AG04449 (cell line): ENCODE measurements at regions not wholly inside any gene's neighbourhood (a gene's known extent, or its start where the extent isn't known, plus 50 kb on each side); places are given as distances from the start of the nearest gene placed in this dataset.
"Not testable (repeated sequence)": the region's sequence is repeated elsewhere in the genome, so short reads cannot be mapped to it uniquely, and the experiment has no call there.

Source experiments
- CTCF ChIA-PET: fragments of 350-600 bp; formaldehyde crosslinking; extraction: SDS; loops from one replicate; lab custom pipeline; 2021; ENCODE audit warnings: antibody characterized with exemption; lab: Yijun Ruan, JAX
- POLR2A ChIA-PET: fragments of 400-600, 350-600 bp; formaldehyde crosslinking; extraction: SDS; loops from one replicate; lab custom pipeline; 2020; ENCODE audit warnings: antibody characterized with exemption, inconsistent platforms; lab: Yijun Ruan, JAX
- DNase-seq: peaks from one replicate; pipeline ENCODE4 v3.0.0-alpha.2; 2010; ENCODE audit warnings: low read depth, low spot score
- H3K4me3 ChIP-seq: 2 replicates; pipeline ENCODE4 v1.5.1; 2011; ENCODE audit warnings: low read depth, mild to moderate bottlenecking, control low read depth, low read length
- TF ChIP-seq, protein P1 (sequence below): IDR thresholded peaks from one replicate; pipeline ENCODE4 v1.5.1; 2011; ENCODE audit warnings: mild to moderate bottlenecking, moderate library complexity, low read length, control low read depth, inconsistent platforms; ENCODE audit not compliant: insufficient read depth; ENCODE audit errors: missing control alignments

DNA sequence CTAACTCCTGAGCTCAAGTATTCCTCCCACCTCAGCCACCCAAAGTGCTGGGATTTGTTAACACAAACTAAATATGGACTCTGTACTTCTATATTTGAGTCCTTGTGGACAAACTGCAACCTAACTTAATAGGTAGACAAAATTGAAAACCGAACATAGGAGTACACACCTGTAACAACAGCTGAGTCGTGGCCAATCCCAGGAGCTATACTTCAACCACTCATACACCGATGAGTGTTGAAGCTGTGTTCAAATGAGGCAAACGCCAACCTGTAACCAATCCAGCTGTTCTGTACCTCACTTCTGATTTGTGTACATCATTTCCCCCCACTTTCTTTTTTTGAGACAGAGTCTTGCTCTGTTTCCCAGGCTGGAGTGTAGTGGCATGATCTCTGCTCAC, 471.5 kb upstream of the C16orf82 start:
- no peak for DNase-seq
- ChIA-PET POLR2A (no interaction called here), CTCF (no interaction called here)
- TF ChIP-seq, protein P1, sequence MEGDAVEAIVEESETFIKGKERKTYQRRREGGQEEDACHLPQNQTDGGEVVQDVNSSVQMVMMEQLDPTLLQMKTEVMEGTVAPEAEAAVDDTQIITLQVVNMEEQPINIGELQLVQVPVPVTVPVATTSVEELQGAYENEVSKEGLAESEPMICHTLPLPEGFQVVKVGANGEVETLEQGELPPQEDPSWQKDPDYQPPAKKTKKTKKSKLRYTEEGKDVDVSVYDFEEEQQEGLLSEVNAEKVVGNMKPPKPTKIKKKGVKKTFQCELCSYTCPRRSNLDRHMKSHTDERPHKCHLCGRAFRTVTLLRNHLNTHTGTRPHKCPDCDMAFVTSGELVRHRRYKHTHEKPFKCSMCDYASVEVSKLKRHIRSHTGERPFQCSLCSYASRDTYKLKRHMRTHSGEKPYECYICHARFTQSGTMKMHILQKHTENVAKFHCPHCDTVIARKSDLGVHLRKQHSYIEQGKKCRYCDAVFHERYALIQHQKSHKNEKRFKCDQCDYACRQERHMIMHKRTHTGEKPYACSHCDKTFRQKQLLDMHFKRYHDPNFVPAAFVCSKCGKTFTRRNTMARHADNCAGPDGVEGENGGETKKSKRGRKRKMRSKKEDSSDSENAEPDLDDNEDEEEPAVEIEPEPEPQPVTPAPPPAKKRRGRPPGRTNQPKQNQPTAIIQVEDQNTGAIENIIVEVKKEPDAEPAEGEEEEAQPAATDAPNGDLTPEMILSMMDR = no peak
- H3K4me3 ChIP-seq = no peak overlapping the region

DNA sequence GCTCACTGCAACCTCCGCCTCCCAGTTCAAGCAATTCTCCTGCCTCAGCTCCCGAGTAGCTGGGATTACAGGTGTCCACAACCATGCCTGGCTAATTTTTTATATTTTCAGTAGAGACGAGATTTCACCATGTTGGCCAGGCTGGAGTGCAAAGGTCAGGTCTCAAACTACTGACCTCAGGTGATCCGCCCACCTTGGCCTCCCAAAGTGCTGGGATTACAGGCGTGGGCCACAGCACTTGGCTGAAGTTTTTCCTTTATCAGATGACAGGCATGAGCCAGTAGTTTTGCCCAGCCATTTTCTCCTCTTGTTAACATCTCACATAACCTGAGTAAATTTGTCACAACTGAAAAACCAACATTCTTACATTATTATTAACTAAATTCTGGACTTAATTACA, 470.7 kb upstream of the C16orf82 start:
- CTCF ChIA-PET, DNase-seq, POLR2A ChIA-PET, H3K4me3 ChIP-seq: not testable (repeated sequence)

DNA sequence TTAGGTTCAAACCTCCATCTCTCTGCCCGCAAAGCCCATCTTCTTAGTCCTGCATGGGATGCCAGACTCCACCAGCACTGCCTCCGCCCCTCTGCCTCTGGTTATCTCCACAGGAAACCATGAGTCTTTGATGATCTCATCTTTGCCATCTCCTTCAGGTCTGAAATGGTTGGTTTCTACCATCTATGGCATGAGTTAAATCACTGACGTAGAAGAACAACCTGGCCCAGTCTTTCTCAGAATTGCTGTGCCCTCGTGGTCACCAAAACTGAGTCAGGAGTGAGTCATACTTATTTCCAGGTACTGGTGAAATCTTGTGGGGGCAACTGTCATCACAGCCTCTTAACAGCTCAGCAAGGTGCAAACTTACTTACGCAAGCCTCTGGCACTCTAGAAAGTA, 468.7 kb upstream of the C16orf82 start:
- no peak for DNase-seq
- POLR2A ChIA-PET = no interaction called here
- TF ChIP-seq, protein P1 = no peak
- H3K4me3 ChIP-seq = no peak overlapping the region
- CTCF ChIA-PET = no interaction called here

DNA sequence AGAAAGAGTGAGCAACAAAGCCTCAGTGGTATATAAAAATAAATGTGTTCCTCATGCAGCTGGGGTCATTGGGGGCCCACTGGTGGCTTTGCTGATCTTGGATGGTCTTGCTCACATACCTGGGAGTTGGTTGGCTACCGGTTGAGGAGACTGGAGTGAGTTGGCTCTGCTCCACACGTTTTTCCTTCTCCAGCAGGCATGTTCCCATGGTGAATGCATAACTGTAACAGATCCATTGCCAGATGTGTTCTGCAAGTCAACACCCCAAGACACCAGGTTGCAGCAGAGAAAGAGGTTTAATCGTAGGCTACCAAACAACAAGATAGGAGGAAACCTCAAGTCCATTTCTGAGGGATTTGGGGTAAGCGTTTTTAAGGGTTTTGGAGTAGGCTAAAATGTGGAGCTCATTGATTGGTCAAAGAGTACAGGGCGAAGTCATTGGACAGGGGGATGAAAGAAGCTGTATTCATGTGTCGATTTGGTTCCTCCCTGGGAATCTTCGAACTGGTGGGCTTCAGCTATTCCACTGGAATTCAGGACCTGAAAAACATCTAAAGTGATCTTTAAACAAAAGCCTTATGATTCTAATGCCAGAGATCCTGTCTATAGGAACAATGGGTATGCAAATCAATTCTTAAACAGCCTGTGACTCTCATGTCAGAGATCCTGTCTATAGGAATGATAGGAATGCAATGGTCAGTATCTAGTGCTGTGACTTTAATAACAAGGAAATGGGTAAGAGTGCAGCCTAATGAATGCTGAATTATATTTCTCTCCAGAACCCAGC, 467.5 kb upstream of the C16orf82 start:
- no peak for DNase-seq
- no peak overlapping the region for H3K4me3 ChIP-seq
- TF ChIP-seq, protein P1 = no peak
- CTCF ChIA-PET = no interaction called here
- POLR2A ChIA-PET = no interaction called here

DNA sequence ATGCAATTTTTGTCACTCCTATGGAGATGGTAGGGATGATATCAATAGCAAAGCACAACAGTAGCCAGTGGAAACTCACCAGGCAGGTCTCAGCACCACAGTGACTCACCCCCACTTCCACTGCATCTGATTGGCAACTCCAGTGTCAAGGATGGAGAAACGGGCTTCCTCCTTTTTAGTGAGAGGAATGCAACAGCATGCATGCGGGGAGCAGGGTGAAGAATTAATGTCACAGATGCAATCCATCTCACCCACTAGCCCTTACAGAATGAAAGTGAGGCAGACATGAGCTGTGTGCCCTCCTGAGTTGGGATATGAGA, 467.0 kb upstream of the C16orf82 start:
- ChIA-PET CTCF (no interaction called here), POLR2A (no interaction called here)
- DNase-seq = no peak
- TF ChIP-seq, protein P1 = no peak
- H3K4me3 ChIP-seq = no peak overlapping the region

DNA sequence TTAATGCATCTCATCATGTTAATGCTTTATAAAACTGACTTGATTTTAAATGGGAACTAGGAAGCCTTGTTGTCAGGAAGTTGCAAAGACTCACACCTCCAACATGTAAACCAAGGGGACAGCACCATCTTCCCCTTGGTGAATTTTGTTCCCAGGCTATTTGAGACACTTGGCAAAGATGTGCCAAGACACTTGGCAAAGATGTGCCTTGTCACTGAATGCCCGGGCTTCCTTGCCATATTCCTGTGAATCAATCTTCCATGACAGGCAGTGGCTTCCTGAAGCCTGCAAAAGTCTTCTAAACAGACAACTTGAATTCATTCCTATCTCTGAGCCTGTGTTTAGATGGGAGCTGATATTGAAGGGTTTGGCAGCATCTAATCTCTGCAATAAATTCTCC, 465.4 kb upstream of the C16orf82 start:
- no peak for DNase-seq
- no peak overlapping the region for H3K4me3 ChIP-seq
- CTCF ChIA-PET = no interaction called here
- POLR2A ChIA-PET = no interaction called here
- TF ChIP-seq, protein P1 = no peak
